Muscle of arm (tissue), 1 donor: ENCODE measurements at regions not wholly inside any gene's neighbourhood (a gene's known extent, or its start where the extent isn't known, plus 50 kb on each side); places are given as distances from the start of the nearest gene placed in this dataset.
"Not testable (repeated sequence)": the region's sequence is repeated elsewhere in the genome, so short reads cannot be mapped to it uniquely, and the experiment has no call there.

Experiments
- DNase-seq: peaks from one replicate; pipeline ENCODE4 v3.0.0-alpha.2; 2013

DNA sequence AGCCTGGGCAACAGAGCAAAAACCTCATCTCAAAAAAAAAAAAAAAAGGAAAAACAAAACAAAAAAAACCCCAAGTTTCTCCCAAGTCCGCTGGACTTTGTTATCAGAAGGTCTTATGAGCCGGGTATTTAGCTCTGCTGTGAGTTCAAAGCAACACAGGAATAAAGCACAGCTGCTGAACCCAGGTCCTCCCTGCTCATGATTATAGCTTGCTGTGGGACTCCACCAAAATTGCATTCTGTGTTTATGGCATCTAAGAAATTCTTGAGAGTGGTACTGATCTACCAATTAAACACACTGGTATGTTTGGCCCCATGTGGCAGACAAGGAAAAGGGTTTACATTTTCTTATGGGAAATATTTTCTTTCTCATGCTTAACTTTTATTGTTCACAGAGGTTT, 93.6 kb upstream of the NEDD9 start:
- DNase-seq, result no peak

DNA sequence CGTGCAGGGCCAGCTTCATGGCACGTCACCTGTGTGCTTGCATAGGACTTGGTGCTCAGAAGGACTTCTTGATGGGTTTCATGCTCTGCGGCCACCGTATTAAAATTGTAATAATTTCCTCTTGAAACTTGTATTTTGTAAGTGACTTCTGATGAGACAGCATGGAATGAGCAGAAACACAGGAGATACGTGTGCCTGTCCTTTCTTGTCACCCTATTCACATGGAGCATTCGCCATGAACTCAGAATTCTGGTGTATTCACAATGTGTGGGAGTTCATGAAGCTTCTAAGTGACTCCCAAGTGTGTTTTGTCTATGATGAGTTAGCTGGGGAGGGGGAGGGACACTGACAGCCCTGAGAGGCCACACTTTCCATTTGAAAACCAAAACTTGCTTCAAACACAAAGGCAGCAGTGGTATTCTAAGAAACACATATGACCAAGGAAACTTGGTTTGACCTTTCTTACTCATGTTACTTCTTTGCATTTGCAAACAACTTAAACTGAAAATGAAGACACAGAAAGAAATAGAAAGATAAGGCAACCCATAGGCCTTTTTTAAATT, 92.1 kb upstream of the NEDD9 start:
- DNase-seq, result no peak

DNA sequence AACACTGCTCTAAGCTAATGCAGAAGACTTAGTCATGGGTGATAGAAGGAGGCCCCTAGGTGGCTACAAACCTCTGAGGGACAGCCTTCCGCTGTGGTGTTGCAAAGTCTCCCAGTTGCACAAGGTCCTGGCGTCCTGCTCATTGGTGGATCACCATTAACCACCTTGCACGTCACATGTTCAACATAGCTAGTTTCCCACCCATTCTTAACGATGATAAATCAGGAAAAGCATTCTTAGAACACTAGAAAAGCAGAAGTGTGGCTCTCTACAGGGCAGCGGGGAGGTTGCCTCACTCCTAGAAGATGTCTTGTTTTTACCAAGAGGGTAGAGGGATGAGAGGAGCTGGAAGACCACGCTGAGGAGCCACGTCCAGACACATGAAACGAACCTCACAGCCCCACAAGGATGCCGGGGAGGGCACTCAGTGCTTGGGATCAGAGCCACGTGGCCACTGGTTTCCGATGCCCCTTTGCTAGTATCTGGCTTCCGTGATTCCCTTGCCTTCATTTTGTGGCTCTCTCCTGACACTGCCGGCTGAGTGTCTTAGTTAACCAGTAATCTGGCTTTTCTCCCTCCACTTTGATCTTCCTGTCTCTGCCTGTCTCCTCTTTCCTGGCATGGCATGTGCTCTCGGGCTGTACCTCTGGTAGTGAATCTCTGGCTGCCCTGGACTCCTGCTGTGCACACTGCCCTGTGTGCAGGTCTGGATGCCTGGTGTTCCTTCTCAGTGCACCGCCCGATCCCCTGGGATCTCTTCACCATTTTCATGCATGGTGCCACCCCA, 91.4 kb upstream of the NEDD9 start:
- DNase-seq, result no peak

DNA sequence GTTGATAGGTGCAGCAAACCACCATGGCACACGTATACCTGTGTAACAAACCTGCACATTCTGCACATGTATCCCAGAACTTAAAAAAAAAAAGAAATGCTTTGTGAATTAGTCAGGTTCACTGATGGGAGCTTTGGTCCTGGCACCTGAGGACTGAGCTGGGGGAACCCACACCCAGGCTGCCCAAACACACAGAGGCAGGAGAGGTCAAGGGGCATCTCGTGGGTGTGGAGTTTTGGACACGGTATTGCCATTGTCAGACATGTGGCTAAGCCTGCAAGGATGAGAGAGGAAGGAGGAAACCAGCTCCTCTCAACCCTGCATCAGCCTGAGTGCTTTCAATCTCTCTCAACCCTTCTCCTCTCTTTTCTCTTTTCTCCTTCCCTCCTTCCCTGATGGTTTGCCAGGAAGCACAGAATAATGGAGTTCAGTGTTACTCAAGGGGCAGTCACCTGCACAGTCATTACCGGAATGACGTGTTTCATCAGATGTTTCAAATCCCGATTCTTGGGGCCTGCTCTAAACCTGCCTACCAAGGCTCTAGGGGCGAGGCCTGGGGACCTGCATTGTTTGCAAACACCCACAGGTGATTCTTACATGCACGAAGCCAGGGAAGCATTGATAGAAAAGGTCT, 89.9 kb upstream of the NEDD9 start:
- DNase-seq, result no peak

DNA sequence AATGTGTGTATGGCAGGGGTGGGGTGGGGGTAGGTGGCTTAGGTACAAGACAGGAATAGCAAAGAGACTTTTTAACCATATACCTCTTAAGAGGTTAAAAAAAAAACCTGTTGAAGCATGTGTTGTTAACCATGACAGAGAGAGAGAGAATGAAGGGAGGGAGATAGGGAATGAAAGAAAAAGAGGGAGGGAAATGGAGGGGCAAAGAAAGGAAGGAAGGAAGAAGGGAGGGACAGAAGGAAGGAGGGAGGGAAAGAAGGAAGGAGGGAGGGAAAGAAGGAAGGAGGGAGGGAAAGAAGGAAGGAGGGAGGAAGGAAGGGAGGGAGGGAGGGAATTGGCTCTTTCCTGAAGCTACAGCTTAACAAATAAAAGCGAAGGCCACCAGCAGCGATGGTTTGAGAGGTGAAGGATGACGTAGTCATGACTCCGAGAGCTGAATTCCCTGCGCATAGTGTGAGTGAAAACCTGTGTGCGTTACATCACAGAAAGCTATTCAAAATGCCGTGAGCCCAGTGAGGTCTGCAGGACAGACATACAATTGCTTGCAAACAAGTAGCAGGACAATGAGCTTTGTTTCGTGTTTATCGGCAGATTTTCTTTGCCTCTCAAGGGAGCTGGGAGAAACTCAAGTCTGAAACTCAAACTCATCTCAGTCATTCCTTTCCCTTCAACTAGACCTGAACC, 88.6 kb upstream of the NEDD9 start:
- DNase-seq, result no peak

DNA sequence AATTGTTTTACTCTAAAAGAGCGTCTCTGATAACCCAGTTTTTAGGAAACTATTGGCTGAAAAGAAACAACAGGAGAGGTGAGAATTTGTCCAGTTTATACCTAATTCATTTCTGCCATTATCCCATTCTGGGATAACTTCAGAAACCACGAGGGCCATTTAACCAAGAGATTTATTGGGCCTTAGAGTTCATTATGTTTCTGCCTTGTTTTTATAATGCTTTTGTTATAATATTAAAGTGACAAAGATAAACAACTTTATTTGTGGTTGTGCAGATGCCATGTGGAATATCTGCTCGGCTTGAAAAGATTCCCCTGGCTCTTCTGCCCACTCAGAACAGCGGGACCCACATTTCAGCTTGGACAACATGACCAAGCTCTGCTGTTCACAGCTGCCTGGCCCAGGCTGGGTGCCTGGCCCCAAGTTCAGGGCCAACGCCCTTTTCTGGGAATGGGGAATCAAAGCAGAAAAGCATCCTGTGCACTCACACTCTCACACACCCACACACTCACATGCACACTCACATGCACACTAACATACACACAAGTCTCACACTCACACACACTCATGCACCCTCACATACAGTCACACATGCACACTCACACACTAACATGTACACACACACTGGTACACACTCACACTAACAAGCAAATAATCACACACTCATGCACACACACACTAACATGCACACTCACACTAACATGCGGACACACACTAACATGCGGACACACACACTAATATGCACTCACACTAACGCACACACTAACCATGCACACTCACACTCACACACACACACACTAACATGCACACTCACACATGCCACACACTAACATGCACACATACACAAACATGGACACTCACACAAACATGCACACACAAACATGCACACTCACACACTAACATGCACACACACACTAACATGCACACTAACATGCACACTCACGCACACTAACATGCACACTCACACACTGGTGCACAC, 86.7 kb upstream of the NEDD9 start:
- no peak for DNase-seq

DNA sequence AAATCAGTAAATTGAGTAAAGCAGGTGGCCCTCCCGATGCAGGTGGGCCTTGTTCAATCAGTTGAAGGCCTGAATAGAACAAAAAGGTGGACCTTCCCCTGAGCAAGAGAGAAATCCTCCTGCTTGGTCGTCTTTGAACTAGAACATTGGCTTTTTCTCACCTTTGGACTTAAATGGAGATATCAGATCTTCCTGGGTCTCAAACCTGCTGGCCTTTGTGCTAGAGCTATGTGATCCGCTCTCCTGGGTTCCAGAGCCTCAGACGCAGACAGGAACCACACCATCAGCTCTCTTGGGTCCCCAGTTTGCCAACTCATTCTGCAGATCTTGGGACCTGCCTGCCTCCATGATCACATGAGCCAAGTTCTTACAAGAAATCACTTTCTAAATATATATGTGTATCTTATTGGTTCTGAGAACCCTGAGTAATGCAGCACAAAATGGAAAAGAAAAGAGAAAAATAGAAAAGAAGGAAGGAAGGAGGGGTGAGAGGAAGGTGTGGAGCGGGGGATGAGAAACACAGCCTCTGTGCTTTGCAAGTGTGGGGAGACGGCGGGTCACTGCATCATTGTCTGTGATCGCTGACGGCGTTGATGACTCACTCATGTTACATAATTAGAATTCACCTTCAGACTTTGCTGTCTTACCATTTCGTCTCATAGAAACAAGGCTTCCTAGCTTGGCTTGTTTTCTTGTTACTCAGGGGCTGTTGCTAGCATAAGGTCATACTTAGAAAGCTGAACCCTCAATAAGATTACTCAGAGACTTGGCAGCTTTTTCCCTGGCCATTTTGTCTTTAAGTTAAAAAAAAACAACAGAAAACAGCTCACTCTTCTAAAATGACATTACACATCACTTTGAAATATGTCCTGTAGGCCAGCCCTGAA, 85.7 kb upstream of the NEDD9 start:
- DNase-seq, result peak; percentile 78

DNA sequence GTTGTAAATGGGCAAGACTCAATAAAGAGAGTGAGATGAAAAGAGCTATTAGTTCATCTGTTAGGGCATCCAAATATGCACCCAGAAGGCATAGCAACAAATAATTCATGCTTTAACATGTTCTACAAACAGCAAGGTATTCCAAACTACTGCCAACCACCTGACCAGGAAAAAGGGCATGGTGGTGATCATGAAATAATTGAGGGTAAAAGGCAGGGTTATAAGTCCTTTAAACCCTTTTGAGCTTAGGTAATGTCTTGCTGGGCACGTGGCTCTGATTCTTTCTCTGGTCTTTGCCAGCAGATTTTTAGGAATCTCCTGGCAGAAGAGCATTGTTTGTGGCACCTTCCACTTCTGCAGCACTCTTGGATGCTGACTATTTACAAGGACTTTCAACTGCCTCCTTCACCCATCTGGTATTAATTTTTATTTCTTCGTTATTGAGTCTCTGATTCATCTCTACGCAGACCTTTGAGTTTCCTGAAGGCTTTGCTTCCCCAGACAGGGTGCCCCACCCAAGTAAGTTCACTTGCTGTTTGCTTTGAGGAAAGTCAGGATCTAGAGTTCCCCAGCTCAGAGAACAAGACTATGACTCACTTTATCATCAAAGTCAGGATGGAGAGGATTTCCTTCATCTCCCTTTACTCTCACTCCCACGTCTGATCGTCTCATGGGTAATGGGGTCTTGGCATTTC, 83.4 kb upstream of the NEDD9 start:
- DNase-seq, result no peak

DNA sequence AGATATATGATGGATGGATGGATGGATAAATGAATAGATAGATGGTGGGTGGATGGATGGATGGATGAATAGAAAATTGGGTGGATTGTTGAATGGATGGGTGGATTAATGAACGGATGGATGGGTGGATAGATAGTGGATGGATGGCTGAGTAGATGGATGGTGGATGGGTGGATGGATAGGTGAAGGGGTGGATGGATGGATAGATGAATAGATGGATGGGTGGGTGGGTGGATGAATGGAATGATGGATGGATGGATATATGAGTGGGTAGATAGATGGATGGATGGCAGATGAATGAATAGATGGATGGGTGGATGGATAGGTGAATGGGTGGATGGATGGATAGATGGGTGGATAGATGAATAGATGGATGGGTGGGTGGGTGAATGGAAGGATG, 80.7 kb upstream of the NEDD9 start:
- no peak for DNase-seq

DNA sequence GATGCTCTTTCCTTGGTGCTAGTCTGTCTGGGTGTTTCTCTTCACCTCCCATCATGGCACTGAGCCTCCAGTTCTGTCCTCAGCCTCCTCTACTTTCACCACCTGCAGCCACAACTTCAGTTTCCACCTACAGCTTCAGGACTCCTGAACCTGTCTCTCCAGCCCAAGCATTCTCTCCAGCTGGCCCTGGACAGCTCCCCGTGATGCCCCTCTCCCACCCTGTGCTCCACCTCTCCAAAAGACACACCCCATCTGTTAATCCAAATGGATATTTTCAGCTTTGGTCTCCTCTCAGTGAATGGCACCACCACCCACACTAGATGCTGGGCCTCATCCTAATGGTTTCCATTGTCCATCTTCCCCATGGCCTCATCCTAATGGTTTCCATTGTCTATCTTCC, 79.5 kb upstream of the NEDD9 start:
- no peak for DNase-seq

DNA sequence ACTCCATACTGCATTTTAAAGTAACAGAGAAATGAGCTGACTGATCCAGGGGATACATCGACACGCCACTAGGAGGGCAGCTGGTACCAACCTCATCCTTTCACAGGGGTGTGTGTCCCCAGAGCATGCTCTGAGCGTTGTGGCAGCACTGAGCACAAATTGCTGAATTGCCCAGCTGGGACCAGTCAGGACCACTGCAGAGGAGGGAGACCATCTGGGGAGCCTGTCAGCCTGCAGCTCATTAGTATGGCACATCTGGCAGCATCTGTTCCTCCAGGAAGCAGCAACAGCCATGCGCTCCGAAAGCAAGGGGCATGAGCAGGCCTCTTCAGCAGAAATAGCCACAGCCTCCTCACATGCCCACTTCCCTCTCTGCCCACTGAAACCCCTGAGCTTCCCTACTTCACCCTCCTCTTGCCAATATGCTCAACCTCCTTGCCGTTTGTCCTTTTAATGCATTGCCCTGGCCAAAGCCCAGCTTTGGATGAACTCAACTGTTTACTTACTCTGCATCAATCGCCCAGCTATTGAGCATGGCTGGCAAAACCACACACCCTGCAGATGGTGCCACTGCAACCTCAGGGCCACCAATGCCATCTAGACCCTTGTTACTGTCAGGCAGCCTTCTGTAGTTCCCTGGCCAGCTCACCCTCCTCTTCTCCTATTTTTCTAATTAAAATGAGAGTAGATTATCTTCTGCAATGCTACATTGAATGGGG, 77.6 kb upstream of the NEDD9 start:
- DNase-seq, result no peak

DNA sequence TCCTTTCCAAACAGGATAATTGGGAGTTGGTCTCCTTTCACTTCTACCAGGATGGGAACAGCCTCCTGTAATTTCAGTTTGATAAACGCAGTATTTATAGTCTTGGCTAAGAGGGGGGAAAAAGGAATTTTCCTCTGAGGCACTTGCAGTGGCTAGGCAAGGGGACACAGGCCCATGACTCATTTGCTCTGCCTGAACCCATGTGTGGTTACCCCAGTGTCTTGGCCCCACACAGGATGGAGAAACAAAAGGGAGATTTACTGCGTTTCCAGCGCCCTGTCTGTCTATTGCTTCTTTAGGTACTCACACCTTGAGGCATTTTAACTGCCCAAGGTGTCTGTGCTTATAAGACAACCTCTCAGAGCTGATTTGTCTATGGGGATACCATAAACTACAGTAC, 74.8 kb upstream of the NEDD9 start:
- DNase-seq, result no peak

DNA sequence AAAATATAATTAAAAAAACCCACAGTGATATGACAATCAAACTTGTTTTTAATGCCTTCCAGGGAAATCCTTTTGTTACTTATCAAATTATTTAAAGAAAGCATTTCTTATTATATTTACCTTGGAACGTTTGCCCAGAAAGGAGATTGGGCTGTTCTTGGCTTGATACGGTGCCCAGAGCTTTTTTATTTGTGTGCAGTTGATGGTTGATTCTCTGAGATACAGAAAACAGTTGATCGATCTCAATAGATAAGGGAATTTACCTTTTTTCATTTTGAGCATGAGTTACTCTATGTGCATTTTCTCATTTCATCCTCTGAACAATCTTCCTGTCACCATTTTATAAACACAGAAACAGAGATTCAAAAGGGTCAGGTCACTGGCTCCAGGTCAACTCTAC, 72.5 kb upstream of the NEDD9 start:
- DNase-seq, result no peak

DNA sequence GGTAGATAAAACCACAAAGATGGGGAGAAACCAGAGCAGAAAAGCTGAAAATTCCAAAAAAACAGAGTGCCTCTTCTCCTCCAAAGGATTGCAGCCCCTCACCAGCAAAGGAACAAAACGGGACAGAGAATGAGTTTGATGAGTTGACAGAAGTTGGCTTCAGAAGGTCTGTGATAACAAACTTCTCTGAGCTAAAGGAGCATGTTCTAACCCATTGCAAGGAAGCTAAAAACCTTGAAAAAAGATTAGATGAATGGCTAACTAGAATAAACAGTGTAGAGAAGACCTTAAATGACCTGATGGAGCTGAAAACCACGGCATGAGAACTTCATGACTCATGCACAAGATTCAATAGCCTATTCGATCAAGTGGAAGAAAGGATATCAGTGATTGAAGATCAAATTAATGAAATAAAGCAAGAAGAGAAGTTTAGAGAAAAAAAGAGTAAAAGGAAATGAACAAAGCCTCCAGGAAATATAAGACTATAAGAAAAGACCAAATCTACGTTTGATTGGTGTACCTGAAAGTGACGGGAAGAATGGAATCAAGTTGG, 67.5 kb upstream of the NEDD9 start:
- not testable (repeated sequence) for DNase-seq

DNA sequence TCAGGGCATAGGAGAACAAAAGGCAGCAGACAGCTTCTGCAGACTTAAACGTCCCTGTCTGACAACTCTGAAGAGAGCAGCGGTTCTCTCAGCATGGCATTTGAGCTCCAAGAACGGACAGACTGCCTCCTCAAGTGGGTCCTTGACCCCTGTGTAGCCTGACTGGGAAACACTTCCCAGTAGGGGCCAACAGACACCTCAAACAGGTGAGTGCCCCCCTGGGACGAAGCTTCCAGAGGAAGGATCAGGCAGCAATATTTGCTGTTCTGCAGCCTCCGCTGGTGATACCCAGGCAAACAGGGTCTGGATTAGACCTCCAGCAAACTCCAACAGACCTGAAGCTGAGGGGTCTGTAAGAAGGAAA, 66.9 kb upstream of the NEDD9 start:
- DNase-seq, result not testable (repeated sequence)

DNA sequence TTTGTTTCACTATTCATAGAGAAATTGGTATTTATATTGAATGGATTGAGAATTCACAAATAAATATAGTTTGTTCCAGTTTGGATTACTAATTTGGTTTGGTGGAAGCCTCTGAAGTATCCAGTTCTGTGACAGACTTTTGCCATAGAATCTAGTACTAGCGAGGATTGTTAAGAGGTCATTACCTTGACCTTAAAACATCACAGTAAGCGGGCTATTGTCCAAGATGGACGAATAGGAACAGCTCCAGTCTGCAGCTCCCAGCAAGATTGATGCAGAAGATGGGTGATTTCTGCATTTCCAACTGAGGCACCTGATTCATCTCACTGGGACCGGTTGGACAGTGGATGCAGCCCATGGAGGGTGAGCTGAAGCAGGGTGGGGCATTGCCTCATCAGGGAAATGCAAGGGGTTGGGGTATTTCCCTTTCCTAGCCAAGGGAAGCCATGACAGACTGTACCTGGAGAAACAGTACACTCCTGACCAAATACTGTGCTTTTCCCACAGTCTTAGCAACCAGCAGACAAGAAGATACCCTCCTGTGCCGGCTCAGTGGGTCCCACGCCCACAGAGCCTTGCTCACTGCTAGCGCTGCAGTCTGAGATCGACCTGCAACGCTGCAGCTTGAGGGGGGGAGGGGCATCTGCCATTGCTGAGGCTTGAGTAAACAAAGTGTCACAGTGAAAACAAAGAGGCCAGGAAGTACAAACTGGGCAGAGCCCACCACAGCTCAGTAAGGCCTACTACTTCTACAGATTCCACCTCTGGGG, 66.4 kb upstream of the NEDD9 start:
- DNase-seq, result no peak

DNA sequence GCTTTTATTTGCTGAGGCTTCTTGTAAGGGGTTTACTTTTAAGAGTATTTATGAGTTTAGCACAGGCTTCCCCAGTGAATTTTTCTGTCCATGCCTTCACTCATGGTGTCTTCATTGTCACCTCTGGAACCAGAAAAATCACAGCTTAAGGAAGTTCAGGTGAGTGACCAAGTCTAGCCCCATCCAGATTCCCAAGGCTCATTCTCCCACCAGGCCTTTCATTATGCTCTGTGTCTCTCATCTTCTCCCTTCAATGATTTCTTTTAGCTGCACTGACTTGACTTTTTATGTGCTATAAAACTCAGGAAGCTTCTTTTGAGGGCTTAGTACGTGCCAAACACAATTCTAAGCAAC, 64.9 kb upstream of the NEDD9 start:
- DNase-seq, result no peak
